ACC112 (cell line): ENCODE measurements at regions not wholly inside any gene's neighbourhood (a gene's known extent, or its start where the extent isn't known, plus 50 kb on each side); places are given as distances from the start of the nearest gene placed in this dataset.
"Not testable (repeated sequence)": the region's sequence is repeated elsewhere in the genome, so short reads cannot be mapped to it uniquely, and the experiment has no call there.

Source experiments
- H2AFZ ChIP-seq: fragments of 200-600 bp; sonication (generic); one replicate; pipeline ENCODE4 v1.6.0; 2017; ENCODE audit warnings: antibody characterized with exemption, low read length; ENCODE audit not compliant: unreplicated experiment
- H3K27ac ChIP-seq: fragments of 200-600 bp; sonication (generic); 2 replicates; pipeline ENCODE4 v1.5.1; 2014; ENCODE audit warnings: low read depth, mild to moderate bottlenecking, antibody characterized with exemption, low read length, moderate library complexity
- H3K27me3 ChIP-seq: fragments of 200-600 bp; sonication (generic); 2 replicates; pipeline ENCODE4 v1.6.1; 2014; ENCODE audit warnings: mild to moderate bottlenecking, antibody characterized with exemption, low read length, moderate library complexity, mixed read lengths; ENCODE audit not compliant: insufficient read depth
- H3K36me3 ChIP-seq: fragments of 200-600 bp; sonication (generic); 2 replicates; pipeline ENCODE4 v1.6.1; 2016; ENCODE audit warnings: mild to moderate bottlenecking, antibody characterized with exemption, low read length, moderate library complexity, mixed read lengths; ENCODE audit not compliant: insufficient read depth
- H3K4me1 ChIP-seq: fragments of 200-600 bp; sonication (generic); one replicate; pipeline ENCODE4 v1.6.1; 2016; ENCODE audit warnings: low read length, mixed read lengths; ENCODE audit not compliant: insufficient read depth, unreplicated experiment, control insufficient read depth
- H3K4me3 ChIP-seq: fragments of 200-600 bp; sonication (generic); 2 replicates; pipeline ENCODE4 v1.5.1; 2014; ENCODE audit warnings: mild to moderate bottlenecking, low read depth, low read length
- H3K79me2 ChIP-seq: fragments of 200-600 bp; sonication (generic); one replicate; pipeline ENCODE4 v1.6.0; 2016; ENCODE audit warnings: low read length; ENCODE audit not compliant: control insufficient read depth, unreplicated experiment, insufficient read depth

DNA sequence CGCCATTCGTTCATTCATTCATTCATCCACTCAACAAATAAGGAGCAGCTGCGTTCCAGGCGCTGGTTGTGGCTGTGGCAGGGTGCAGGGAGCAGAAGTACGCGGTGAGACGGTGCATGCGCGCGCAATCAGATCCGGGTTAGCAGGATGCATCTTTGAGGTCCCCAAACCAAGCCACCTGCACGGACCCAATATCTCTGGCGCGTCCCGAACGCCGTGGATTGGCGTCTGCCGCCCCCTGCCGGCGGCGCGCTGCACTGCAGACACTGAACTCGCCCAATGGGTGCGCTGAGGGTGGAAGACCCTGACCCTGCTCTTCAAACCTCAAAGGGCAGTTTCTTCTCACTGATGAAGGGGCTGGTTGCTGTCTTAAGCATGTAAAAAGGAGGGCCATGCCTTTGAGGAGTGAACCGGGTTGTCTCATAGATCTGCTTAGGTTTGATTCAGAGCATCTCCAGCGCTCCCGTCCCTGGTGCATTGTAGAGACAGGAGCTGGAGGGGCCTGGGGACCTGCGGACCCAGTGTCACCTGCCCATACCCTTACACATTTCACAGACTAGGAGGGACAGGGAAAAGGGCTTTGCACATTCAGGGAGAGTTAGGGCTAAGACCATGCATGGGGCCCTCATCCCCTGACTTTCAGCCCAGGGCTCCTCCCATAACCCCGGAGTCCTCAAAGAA is 102.5 kb downstream of the RAMP3 start:
- no peak overlapping the region for H3K4me3 ChIP-seq
- no peak overlapping the region for H2AFZ ChIP-seq
- H3K27ac ChIP-seq, result no peak overlapping the region
- H3K36me3 ChIP-seq, result no peaks in the 10 kb centered on the region
- no peaks in the 10 kb centered on the region for H3K4me1 ChIP-seq
- H3K79me2 ChIP-seq, result no peaks in the 10 kb centered on the region
- peaks cover 29% of the 10 kb centered on the region for H3K27me3 ChIP-seq

DNA sequence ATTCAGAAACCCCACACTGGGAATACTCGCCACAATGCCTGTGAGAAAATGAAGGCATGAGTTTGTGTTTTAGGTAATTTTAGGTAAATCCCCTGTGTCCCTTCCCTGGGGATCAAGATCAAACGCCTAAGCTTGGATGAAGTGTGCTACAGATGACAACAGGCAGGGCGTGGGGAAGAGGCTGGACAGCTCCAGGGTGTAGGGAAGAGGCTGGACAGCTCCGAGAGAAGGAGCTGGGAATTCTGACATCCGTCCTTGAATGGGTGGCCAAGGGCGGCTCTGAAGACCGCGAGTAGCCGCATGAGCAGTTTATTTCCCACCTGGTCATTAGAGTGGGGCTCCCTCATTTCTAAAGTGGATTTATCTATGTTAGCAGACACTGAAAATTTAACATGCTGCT is 109.7 kb downstream of the RAMP3 start:
- no peaks in the 10 kb centered on the region for H3K4me1 ChIP-seq

GRCh38 chr7:45268013-45268412 is 110.4 kb downstream of the RAMP3 start:
- Histone ChIP-seq H3K4me1 (no peaks in the 10 kb centered on the region), H3K27ac (no peak overlapping the region), H3K79me2 (no peaks in the 10 kb centered on the region), H3K36me3 (no peaks in the 10 kb centered on the region), H2AFZ (no peak overlapping the region), H3K27me3 (peaks cover 73% of the 10 kb centered on the region), H3K4me3 (no peak overlapping the region)

More for the DNA sequence above, 109.7 kb downstream of the RAMP3 start:
- Histone ChIP-seq H3K79me2 (no peaks in the 10 kb centered on the region), H2AFZ (no peak overlapping the region), H3K27ac (no peak overlapping the region), H3K36me3 (no peaks in the 10 kb centered on the region), H3K27me3 (peaks cover 66% of the 10 kb centered on the region), H3K4me3 (no peak overlapping the region)

GRCh38 chr7:45269192-45269591 is 111.6 kb downstream of the RAMP3 start:
- peaks cover 79% of the 10 kb centered on the region for H3K27me3 ChIP-seq
- no peaks in the 10 kb centered on the region for H3K36me3 ChIP-seq
- no peak overlapping the region for H3K27ac ChIP-seq
- no peak overlapping the region for H2AFZ ChIP-seq
- no peaks in the 10 kb centered on the region for H3K4me1 ChIP-seq
- no peak overlapping the region for H3K4me3 ChIP-seq
- H3K79me2 ChIP-seq, result no peaks in the 10 kb centered on the region

DNA sequence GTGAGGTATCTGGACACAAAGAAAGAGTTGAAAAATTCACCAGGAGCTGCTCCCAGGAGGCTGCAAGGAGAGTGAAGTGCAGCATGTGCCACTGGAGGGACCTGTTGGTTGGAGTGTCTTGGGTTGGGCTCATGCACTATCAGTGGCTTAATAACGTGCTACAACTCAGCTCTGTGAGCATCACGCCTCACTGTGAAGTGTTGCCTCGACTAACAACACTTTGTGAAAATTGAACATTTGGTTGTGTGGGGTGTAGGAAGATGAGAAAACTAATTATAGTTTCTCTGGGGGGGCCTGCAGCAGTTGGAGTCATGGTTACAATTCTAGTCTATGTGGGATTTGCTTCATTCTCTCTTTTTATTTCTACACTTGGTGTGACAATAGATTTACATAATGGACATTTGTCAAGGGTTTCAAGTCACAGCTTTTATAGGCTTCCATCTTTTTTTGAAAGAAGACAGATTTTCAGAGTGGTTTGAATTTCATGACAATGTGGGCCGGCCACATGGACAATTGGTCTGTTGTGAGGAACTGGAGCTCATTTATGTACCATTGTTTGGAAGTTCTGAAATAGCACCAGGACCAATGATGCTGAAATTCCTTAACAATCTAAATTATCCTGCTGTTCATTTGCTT is 121.3 kb downstream of the RAMP3 start:
- Histone ChIP-seq H3K4me1 (no peaks in the 10 kb centered on the region), H3K4me3 (no peak overlapping the region), H3K27ac (no peak overlapping the region), H3K27me3 (peaks cover 67% of the 10 kb centered on the region), H3K79me2 (no peaks in the 10 kb centered on the region), H2AFZ (no peak overlapping the region), H3K36me3 (no peaks in the 10 kb centered on the region)

DNA sequence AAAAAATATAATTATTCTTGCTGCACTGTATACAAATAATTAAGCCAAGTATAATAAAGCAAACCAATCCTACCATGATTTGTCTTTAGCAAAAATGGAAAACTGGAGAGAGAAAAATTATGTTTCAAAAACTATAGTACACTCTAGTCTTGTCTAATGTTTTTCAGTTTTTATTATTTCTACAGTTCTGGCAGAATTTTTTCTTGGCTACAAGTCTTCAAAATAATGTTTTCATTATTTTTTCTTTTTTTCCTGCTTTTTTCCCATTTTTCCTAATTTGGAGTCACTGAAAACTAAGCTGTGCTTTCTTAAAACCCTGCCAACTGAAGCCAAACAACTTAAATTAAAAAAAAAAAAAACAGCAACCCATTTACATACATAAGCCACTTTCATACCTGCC is 132.0 kb downstream of the RAMP3 start:
- H3K27ac ChIP-seq, H3K27me3 ChIP-seq, H3K4me1 ChIP-seq, H3K79me2 ChIP-seq, H2AFZ ChIP-seq, H3K36me3 ChIP-seq, H3K4me3 ChIP-seq: not testable (repeated sequence)

DNA sequence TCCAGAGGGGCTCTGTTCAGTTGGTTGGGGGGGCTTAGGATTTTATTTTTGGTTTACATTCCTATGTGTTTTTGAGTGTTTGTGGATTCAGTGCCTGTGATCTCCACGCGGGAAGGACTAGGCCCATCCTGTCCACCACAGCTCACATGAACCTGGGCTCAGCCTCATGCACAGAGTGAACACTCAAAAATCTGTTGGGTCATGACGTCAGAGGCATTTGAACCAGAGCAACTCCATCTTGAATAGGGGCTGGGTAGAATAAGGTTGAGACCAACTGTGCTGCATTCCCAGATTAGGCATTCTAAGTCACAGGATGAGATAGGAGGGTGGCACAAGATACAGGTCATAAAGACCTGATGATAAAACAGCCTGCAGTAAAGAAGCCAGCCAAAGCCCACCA is 133.3 kb downstream of the RAMP3 start:
- no peak overlapping the region for H2AFZ ChIP-seq
- H3K4me3 ChIP-seq, result no peak overlapping the region
- no peaks in the 10 kb centered on the region; the same call in 1 of the 2 replicates for H3K27me3 ChIP-seq
- no peaks in the 10 kb centered on the region for H3K79me2 ChIP-seq
- no peak overlapping the region for H3K27ac ChIP-seq
- no peaks in the 10 kb centered on the region for H3K4me1 ChIP-seq
- no peaks in the 10 kb centered on the region for H3K36me3 ChIP-seq

GRCh38 chr7:45292481-45292880 is 134.9 kb downstream of the RAMP3 start:
- Histone ChIP-seq H3K4me3 (no peak overlapping the region), H2AFZ (no peak overlapping the region), H3K4me1 (no peaks in the 10 kb centered on the region), H3K36me3 (no peaks in the 10 kb centered on the region), H3K27me3 (no peaks in the 10 kb centered on the region; the same call in 1 of the 2 replicates), H3K79me2 (no peaks in the 10 kb centered on the region), H3K27ac (no peak overlapping the region)

- H3K4me1 ChIP-seq, result no peaks in the 10 kb centered on the region
Measured at GRCh38 chr7:45293295-45293942, 135.8 kb downstream of the RAMP3 start.

GRCh38 chr7:45294559-45294958 is 137.0 kb downstream of the RAMP3 start:
- Histone ChIP-seq H3K27me3 (peaks cover 8% of the 10 kb centered on the region; the same call in 1 of the 2 replicates), H3K36me3 (no peaks in the 10 kb centered on the region), H3K27ac (no peak overlapping the region), H3K4me1 (no peaks in the 10 kb centered on the region), H3K79me2 (no peaks in the 10 kb centered on the region), H3K4me3 (no peak overlapping the region), H2AFZ (no peak overlapping the region)

More at GRCh38 chr7:45293295-45293942, 135.8 kb downstream of the RAMP3 start:
- Histone ChIP-seq H3K27ac (no peak overlapping the region), H3K36me3 (no peaks in the 10 kb centered on the region), H3K4me3 (no peak overlapping the region), H3K27me3 (no peaks in the 10 kb centered on the region; the same call in 1 of the 2 replicates), H2AFZ (no peak overlapping the region), H3K79me2 (no peaks in the 10 kb centered on the region)

GRCh38 chr7:45295222-45295621 is 137.6 kb downstream of the RAMP3 start:
- no peak overlapping the region for H2AFZ ChIP-seq
- no peaks in the 10 kb centered on the region for H3K79me2 ChIP-seq
- H3K27me3 ChIP-seq, result peaks cover 11% of the 10 kb centered on the region; the same call in 1 of the 2 replicates
- H3K4me1 ChIP-seq, result no peaks in the 10 kb centered on the region
- no peak overlapping the region for H3K4me3 ChIP-seq
- H3K27ac ChIP-seq, result no peak overlapping the region
- no peaks in the 10 kb centered on the region for H3K36me3 ChIP-seq
